SKM-1 treated with dmso at 0.1 percent for 144 hours (cell line): ENCODE measurements at regions not wholly inside any gene's neighbourhood (a gene's known extent, or its start where the extent isn't known, plus 50 kb on each side); places are given as distances from the start of the nearest gene placed in this dataset.
"Not testable (repeated sequence)": the region's sequence is repeated elsewhere in the genome, so short reads cannot be mapped to it uniquely, and the experiment has no call there.

Experiments used
- DNase-seq: peaks from one replicate; lab custom pipeline; 2025; ENCODE audit not compliant: unreplicated experiment; lab: John Stamatoyannopoulos, UW

DNA sequence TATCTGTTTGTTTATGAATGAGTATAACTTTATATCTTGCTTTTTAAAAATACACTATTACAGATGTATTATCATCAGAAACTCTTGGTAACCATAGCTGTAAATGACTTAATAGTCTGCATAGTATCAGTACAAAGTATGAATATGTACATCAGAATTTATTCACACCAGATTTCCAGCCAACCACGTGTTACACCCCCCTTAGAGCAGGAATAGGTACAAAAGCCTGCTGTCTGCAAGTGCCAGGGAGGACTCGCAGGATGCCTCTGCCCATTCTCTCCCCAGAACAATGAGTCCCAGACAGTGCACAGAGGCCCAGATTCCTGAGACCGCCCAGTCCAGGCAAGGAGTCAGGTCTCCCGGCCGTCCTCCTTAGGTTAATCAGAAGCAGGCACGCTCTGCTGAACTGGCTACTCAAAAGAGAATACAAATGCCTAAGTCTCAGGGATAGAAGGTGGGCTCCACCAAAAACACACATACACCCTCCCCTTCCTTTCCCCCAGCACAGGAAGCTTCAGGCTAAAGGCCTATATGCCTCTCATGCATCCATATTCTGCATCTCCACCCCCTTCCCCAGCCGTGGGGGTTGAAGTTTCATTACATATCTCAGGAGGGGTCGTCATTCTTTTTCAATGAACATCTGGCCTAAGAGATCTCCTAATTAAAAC is 159.1 kb upstream of the CDH11 start:
- no peak for DNase-seq

DNA sequence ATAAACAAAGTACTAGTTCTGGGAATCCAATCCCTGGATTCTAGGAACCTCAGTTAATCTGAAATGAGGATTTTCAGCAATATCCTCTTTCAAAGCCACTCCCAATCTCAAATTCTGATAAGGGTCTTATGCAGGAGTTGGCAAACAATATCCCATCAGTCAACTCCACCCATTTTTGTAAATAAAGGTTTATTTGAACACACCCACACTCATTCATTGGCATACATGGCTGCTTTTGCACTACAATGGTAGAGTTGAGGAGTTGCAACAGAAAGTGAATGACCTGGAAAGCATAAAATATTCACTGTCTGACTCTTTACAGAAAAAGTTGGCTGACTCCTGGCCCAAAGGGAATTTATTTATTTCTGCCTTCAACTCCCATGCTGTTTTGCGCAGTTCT is 157.7 kb upstream of the CDH11 start:
- no peak for DNase-seq

DNA sequence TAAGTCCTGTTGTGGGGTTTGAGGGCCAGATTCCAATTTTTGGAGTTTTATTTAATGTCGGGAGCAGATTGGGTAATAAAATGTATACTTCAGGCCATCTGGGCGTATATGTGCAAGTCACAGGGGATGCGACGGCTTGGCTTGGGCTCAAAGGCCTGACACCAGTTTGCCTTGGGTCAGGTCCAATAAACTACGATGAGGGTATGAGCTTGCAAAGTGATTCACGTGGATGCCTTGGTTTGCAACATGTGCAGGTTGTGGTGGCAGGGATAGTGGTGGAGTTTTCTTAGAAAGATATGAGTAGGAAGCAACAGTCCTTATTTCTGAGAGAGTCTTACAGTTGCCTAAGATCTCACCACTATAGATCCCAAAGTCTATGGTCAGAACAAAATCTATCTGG is 157.0 kb upstream of the CDH11 start:
- DNase-seq = no peak

DNA sequence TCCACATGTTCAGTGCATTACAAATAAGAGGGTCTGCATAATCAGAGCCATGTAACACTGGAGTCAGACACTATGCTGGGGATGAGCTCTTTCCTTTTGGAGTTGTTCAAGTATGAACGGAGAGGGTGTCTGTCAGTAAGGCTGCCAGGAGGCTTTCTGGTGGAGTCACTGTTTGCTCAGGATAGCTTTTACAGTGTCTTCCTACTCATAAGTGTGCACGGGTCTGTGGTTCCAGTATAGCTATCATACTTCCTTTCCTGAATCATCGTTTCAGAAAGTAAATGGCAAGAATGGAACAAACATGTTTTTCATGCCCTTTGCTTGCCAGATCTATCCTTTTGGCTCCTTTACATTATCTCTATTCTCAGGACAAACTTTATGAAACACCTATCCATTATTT is 152.7 kb upstream of the CDH11 start:
- no peak for DNase-seq

DNA sequence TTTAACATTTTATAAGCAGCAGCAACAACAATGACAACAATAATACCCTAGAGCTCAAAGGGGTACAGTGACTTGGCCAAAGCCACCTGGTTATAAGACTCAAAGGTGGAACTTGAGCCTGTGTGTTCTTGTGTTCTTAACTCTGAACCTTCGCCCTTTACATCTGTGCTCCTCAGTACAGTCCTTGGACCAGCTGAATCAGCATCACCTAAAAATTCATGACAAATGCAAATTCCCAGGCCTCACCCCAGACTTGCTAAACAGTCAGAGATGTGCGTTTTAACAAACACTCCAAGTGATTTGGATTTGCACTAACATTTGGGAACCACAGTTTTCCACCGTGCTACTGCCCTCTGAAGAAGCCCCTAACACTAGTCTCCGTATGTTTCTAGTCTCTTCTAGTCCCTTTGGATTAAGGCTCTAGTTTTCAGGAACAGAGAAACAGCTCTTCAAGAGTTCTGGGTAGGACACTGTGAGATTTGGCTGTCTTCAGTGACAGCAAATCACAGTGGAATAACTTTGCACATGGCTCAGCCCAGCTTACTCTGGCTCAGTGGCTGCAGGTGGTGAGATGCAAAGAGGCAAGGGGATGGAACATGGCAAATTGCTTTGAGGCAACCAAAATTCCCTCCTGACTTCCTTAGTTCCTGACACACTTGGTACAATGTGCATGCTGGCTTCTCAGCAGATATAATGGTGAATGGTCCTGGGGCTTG is 151.0 kb upstream of the CDH11 start:
- no peak for DNase-seq

DNA sequence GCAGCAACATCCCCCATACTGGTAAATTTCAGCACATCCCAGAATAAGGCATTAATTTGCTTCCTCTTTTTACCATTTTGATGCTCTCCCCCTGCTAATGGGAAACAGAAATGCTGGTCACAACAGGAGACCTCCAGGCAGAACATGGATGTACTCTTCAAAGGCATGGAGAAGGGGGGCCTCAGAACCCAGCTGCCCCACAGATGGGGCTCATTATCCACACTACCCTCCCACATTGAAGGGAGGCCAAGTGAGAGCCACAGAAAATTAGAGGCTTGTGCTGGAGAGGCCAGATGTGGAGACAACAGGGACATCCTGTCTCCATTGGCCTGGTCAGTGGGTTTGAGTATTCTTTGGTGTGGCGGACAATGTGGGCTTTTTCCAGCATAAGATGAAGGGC is 150.1 kb upstream of the CDH11 start:
- no peak for DNase-seq

DNA sequence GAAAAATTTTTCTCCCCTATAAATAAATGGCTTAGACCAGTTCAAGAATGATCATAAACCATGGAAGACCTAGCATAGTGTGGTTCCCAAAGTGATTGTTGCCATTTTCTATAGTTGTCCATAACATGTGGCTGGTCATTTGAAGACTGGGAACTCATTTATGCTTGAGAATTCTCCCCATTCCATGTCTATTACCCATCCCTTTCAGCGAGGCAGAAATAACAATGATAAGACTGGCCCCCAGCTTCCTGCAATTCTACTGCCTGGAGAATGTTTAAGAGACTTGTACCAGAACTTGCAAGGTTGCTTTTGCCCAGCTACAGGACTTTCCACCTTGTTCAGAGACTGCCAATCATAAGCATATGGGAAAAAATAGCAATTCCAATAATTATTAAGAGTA is 146.5 kb upstream of the CDH11 start:
- DNase-seq = no peak

DNA sequence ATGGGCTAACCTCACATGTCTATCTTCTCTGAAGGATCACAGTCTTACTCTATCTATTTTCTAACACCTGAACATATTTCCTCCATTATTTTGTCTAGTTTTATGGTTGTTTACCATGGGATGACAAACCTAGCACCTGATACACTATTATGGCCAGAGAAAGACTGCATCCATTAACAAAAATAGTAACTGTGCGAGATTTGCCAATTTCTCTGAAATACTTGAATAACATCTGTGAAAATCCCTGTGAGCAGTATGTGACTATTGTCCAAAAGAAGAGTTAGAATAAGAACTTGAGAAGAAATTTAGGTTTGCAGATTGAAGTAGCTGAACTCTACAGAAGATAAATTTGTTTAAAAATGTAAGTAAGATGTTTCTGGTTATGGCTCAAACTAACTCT is 142.0 kb upstream of the CDH11 start:
- no peak for DNase-seq

DNA sequence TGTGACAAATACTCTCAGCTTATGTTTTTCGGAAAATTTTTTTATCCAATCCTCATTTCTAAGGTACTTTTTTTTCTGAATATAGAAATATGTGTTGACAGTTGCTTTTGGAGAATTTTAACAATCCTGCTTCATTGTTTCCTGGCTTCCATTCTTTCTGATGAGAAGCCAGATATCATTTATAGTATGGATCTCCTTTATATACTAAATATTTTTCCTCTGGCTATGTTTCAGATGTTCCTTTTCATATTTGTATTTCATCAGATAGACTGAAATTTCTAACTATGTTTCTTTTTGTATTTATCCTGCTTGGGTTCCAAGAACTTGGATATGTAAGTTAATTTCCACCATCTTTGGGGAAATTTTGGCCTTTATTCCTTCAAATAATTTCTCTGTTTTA is 138.9 kb upstream of the CDH11 start:
- DNase-seq = no peak

DNA sequence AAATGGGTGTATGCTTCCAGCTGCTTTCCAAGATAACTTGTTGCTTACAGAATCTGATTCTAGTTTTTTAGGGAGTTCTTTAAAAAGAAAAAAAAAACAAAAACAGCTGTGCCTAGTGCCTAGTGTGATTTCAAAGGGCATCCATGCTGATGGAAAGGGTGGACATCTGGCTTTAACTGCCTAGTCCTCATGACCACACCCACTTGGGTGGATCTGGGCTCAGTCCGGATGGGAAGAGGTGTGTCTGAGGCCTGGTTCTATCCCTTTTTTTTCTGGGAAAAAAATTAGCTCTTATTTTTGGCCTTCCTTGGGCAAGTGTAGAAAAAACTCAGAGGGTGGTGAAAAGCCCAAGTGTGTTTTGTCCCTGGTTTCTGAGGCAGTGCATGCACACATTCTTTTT is 132.3 kb upstream of the CDH11 start:
- DNase-seq = no peak

DNA sequence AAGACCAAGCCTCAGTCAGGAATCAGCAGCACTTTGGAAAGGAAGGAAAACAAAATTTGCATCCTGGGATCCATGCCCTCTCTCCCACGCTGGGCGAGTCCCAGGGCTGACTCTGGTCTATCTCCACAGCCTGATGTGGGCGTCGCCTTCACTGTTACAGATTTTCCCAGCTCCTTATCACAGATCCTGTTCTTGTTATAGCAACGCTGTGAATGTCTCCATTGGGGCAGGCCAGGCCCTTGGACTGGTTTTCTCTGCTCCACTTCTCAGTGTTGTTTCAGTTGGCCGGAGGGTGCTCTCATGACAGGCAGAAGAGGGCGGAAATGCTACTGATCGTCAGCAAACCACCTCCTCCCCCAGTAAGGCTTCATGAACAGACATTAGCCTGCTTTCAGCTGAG is 127.9 kb upstream of the CDH11 start:
- no peak for DNase-seq

DNA sequence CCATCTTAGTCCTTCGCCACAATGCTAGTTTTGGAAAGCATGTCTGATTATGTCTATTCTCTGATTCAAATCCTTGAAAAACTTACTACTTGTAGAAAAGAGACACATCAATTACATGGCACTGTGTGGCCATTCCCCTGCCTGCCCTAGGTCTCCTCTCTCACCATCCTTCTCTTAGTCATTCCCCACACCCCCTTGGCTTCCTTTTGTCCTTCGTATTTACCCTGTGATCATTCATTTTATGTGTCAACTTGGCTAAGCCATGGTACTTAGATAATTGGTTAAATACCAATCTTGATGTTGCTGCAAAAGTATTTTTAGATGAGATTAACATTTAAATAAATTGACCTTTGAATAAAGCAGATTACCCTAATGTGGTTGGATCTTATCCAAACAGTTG is 122.9 kb upstream of the CDH11 start:
- no peak for DNase-seq

DNA sequence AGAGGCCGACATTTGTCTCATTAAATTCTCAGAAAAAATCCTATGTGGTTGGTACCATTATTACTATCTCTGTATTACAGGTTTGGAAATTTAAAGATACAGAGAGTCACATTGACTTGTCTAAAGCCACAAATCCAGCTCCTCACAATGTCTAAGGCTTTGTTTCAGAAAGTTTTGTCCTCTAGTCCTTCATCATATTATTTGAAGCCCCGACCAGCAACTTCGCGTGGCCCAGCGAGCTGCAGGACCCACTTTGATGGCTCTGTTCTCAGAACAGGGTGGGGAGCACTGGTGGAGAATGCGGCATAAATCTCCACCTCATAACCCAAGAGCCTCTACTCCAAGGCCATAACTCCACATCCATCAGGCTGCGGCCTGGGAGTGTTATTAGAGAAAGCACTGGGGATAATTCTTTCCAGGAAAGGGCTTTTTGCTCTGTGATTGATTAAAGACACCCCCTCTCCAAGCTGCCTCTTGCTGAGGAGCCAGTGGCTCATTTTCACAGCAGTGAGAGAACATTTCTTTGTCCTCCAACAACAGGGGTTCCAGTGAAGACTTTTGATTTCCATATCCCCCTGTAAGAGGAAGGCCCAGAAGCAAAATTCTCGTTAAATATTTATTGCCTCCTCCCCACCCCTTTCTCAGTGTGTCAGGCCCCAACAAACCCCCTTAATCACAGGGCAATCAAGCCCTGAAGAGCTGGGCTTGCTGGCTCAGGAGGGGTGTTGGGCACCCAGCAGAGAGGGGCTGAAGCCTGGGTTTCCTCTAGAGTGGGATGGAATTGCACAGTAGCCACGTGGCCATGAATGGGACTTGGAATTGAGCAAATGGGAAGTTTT is 113.7 kb upstream of the CDH11 start:
- DNase-seq = no peak

DNA sequence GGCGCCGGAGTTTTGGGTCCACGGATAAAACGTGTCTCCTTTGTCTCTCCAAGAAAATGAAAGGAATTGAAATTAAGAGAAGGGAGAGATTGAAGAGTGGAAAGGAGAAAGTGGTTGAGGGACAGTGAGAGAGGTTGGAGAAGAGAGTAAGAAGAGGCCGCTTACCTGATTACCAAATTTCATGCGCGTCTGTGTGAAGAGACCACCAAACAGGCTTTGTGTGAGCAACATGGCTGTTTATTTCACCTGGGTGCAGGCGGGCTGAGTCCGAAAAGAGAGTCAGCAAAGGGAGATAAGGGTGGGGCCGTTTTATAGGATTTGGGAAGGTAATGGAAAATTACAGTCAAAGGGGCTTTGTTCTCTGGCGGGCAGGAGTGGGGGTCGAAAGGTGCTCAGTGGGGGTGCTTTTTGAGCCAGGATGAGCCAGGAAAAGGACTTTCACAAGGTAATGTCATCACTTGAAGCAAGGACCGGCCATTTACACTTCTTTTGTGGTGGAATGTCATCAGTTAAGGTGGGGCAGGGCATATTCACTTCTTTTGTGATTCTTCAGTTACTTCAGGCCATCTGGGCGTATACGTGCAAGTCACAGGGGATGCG is 113.0 kb upstream of the CDH11 start:
- not testable (repeated sequence) for DNase-seq

DNA sequence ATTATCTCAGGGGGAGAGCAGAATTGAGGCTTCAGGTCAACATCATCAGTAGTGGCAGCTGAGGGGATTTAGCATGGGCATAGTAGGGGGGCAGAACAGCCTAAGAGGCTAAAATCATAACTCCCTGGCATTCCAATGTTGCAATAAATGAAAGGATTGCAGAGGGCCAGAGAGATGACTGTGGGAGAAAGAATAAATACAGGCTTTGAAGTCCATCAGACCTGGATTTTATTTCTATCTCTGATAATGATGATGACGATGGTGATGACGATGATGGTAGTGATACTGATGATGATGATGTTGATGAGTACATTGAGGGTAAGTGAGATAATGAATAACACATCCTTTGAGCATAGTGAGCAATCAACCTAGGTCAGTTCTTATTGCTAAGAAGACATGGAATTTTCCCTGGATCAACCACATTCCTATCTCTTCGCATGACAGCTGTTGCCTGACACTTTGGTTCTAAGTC is 107.4 kb upstream of the CDH11 start:
- no peak for DNase-seq

DNA sequence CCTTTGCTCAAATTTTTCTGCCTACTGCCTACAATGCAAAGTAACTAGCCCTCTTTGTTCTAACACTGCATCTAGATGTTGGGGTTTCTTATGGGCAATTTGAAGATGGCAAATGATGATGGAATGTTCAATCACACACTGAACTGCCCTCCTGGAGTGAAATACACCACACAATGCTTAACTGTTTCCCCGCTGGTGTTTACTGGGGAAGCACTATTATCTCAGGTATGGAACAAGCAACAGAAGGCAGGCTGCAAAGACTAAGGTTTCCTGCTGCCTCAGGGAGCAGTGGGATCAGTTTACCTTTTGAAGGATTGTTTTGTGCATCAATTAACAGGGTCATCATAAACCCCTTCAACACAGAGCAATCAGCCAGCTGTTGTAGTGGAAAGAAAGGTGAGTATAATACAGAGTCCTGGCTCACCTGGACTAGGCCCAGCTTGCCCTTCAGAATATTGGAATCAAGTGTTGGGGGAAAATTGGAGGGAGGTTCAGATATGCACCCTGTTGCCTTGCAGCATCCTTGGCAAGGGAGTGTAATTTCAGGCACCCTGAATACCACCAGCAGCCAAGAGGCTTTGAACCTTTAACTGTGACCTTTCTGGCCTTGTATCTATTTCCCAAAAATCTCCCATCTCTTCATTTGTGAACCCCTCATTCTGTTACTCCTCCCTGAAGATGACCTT is 105.4 kb upstream of the CDH11 start:
- no peak for DNase-seq

DNA sequence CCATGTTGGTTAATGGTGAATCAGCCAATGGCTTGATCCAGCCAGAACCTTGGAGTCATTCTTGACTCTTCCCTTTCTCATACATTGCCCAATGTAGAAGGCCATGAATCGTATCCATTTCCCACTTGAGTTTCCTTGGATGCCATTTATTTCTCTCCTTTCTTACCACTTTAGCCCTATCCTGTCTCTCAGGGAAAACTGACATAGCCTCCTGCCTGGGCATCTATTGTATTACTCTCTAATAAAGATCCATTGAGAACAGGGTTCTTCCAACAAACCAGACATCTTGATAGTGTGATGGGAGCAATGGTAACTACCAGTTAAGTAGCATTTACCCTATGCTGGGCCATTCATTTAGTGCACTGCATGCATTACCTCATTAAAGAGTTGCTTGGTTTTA is 104.2 kb upstream of the CDH11 start:
- no peak for DNase-seq

DNA sequence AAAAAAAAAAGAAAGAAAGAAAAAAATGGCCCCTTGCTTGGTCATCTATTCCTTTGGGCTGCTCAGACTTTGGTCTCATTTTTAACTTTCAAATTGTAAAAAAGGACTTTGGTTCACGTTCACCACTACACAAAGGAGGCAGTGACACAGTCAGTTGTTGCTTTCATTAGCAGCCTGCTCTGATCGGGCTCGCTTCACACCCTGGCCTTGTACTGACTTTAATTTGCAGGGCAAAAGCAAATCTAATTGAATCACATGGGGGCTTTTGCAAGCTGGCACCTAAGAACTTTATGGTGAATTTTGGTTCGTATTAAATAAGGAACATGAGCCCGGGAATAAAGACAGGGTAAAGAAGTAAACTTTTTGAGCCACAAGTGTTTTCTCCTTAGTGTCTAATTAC is 103.6 kb upstream of the CDH11 start:
- no peak for DNase-seq

DNA sequence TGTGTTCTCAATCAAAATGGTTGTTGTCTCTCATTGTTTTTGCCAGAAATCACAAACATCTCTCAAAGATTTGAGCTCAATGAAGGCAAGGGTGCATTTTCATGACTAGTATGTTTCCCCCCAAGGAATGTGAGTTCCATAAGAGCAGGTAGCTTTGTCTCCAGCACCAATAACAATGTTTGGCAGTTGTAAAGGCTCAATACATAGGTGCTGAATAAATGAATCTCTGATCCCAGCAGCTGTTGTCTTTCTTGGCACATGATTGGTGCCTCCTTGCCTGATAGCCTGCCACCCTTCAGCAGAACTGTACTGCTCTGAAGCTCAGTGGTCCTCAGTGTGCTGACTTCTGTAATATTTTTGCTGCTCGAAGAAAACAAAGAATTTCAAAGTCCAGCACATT is 103.1 kb upstream of the CDH11 start:
- no peak for DNase-seq

DNA sequence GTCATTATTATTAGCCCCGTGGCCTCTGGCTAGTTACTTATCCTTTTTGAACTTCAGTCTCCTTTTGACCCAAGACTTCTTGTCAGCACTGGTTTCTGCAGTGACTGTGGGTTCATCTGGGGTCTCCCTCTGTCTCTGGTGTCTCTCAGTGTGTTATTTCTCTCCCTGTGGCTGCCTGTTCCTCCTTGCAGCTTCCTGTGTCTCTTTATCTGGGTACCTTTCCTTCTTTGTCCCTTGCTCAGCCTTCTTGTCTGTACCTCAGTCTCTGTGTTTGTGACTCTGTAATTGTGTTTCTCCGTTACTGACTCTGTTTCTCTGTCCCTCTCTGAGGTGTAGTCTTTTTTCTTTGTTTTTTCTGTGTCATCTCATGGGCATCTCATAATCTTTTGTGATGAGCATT is 102.6 kb upstream of the CDH11 start:
- no peak for DNase-seq

DNA sequence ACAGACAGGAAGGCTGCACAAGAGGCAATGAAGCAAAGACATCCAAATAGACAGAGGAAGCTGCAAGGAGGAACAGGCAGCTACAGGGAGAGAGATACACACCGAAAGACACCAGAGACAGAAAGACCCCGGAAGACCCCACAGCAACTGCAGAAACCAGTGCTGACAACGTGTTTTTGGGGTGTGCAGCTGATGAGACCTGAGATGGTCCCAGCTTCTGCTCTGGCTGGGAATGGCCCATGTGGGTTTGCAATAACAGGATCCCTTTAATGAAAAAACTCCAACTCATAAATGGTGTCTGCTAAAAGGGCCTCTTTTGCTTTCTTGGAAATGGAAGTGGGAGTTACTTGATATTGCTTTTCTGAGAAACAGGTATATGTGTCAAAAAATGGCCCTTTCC is 101.5 kb upstream of the CDH11 start:
- no peak for DNase-seq
